ENCODE measurements at regions not wholly inside any gene's neighbourhood (a gene's known extent, or its start where the extent isn't known, plus 50 kb on each side); places are given as distances from the start of the nearest gene placed in this dataset.

- H3K9ac ChIP-seq (ENCODE audit: low read depth in 1 of 2, low read length in 2 of 2), result no peak overlapping the region
- peaks cover 0 to 2% of the 10 kb centered on the region in 2 donors for H3K27me3 ChIP-seq (ENCODE audit: control insufficient read depth in 2 of 2, insufficient read depth in 2 of 2, low read length in 2 of 2)
- no peaks in the 10 kb centered on the region for H3K36me3 ChIP-seq (ENCODE audit: control insufficient read depth in 2 of 2, insufficient read depth in 2 of 2, low read length in 2 of 2)
- H3K4me3 ChIP-seq (ENCODE audit: low read length in 2 of 2), result peak overlapping the region in 1 of 2 donors; percentile 71
- peaks cover 3 to 7% of the 10 kb centered on the region in 2 donors for H3K4me1 ChIP-seq (ENCODE audit: control insufficient read depth in 2 of 2, insufficient read depth in 2 of 2, low read length in 2 of 2)
- no peak overlapping the region for H3K27ac ChIP-seq (ENCODE audit: low read depth in 2 of 2, low read length in 2 of 2)
- H3K9me3 ChIP-seq (ENCODE audit: control insufficient read depth in 2 of 2, low read length in 2 of 2), result no peaks in the 10 kb centered on the region
These were observed 98.6 kb downstream of the INSIG2 start for GRCh38 chr2:118186858-118187254.

GRCh38 chr2:118186110-118186857, 98.0 kb downstream of the INSIG2 start:
- Histone ChIP-seq H3K9me3 (ENCODE audit: control insufficient read depth in 2 of 2, low read length in 2 of 2) (no peaks in the 10 kb centered on the region), H3K4me1 (ENCODE audit: control insufficient read depth in 2 of 2, insufficient read depth in 2 of 2, low read length in 2 of 2) (peaks cover 3 to 7% of the 10 kb centered on the region in 2 donors)

GRCh38 chr2:118185210-118186109, 97.2 kb downstream of the INSIG2 start:
- peak overlapping the region; percentile 64 to 73 for H3K9ac ChIP-seq (ENCODE audit: low read depth in 1 of 2, low read length in 2 of 2)
- peak overlapping the region; percentile 71 to 90 for H3K4me3 ChIP-seq (ENCODE audit: low read length in 2 of 2)
- H3K4me1 ChIP-seq (ENCODE audit: control insufficient read depth in 2 of 2, insufficient read depth in 2 of 2, low read length in 2 of 2), result peaks cover 3 to 7% of the 10 kb centered on the region in 2 donors
- peak overlapping the region; percentile 27 to 62 for H3K27ac ChIP-seq (ENCODE audit: low read depth in 2 of 2, low read length in 2 of 2)
- H3K36me3 ChIP-seq (ENCODE audit: control insufficient read depth in 2 of 2, insufficient read depth in 2 of 2, low read length in 2 of 2), result no peaks in the 10 kb centered on the region
- no peaks in the 10 kb centered on the region for H3K9me3 ChIP-seq (ENCODE audit: control insufficient read depth in 2 of 2, low read length in 2 of 2)
- peaks cover 0 to 2% of the 10 kb centered on the region in 2 donors for H3K27me3 ChIP-seq (ENCODE audit: control insufficient read depth in 2 of 2, insufficient read depth in 2 of 2, low read length in 2 of 2)

More at GRCh38 chr2:118186110-118186857, 98.0 kb downstream of the INSIG2 start:
- H3K9ac ChIP-seq (ENCODE audit: low read depth in 1 of 2, low read length in 2 of 2), result peak overlapping the region; percentile 64 to 73
- peak overlapping the region; percentile 32 to 62 for H3K27ac ChIP-seq (ENCODE audit: low read depth in 2 of 2, low read length in 2 of 2)
- H3K27me3 ChIP-seq (ENCODE audit: control insufficient read depth in 2 of 2, insufficient read depth in 2 of 2, low read length in 2 of 2), result peaks cover 0 to 2% of the 10 kb centered on the region in 2 donors
- H3K36me3 ChIP-seq (ENCODE audit: control insufficient read depth in 2 of 2, insufficient read depth in 2 of 2, low read length in 2 of 2), result no peaks in the 10 kb centered on the region
- H3K4me3 ChIP-seq (ENCODE audit: low read length in 2 of 2), result peak overlapping the region; percentile 71 to 90

DNA sequence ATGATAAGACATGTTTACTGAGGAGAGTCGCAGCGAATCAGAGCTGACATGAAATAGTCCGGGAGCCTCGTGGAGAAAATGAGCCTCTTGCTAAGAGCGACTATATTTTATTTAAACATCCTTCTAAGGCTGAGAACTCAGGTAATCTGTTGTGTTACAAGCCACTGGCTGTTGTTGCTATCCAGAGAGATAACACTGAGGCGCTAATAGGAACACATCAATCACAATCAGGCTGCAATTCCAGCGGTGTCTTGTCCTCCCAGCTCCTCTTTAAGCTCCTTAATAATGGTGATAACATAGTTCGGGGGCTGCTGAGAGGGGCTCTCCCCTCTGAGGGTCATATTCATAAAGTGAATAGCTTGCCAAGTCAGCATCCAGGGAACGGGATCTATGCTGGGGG, 95.1 kb downstream of the INSIG2 start:
- Histone ChIP-seq H3K36me3 (ENCODE audit: control insufficient read depth in 2 of 2, insufficient read depth in 2 of 2, low read length in 2 of 2) (no peaks in the 10 kb centered on the region), H3K9me3 (ENCODE audit: control insufficient read depth in 2 of 2, low read length in 2 of 2) (no peaks in the 10 kb centered on the region), H3K27me3 (ENCODE audit: control insufficient read depth in 2 of 2, insufficient read depth in 2 of 2, low read length in 2 of 2) (no peaks in the 10 kb centered on the region), H3K9ac (ENCODE audit: low read depth in 1 of 2, low read length in 2 of 2) (no peak overlapping the region), H3K4me3 (ENCODE audit: low read length in 2 of 2) (no peak overlapping the region), H3K4me1 (ENCODE audit: control insufficient read depth in 2 of 2, insufficient read depth in 2 of 2, low read length in 2 of 2) (peaks cover 3 to 7% of the 10 kb centered on the region in 2 donors), H3K27ac (ENCODE audit: low read depth in 2 of 2, low read length in 2 of 2) (no peak overlapping the region)

GRCh38 chr2:118179445-118179844, 91.2 kb downstream of the INSIG2 start:
- no peak overlapping the region for H3K9ac ChIP-seq (ENCODE audit: low read depth in 1 of 2, low read length in 2 of 2)
- no peaks in the 10 kb centered on the region for H3K4me1 ChIP-seq (ENCODE audit: control insufficient read depth in 2 of 2, insufficient read depth in 2 of 2, low read length in 2 of 2)
- H3K27me3 ChIP-seq (ENCODE audit: control insufficient read depth in 2 of 2, insufficient read depth in 2 of 2, low read length in 2 of 2), result no peaks in the 10 kb centered on the region
- no peak overlapping the region for H3K27ac ChIP-seq (ENCODE audit: low read depth in 2 of 2, low read length in 2 of 2)
- no peak overlapping the region for H3K4me3 ChIP-seq (ENCODE audit: low read length in 2 of 2)
- H3K9me3 ChIP-seq (ENCODE audit: control insufficient read depth in 2 of 2, low read length in 2 of 2), result no peaks in the 10 kb centered on the region
- no peaks in the 10 kb centered on the region for H3K36me3 ChIP-seq (ENCODE audit: control insufficient read depth in 2 of 2, insufficient read depth in 2 of 2, low read length in 2 of 2)

DNA sequence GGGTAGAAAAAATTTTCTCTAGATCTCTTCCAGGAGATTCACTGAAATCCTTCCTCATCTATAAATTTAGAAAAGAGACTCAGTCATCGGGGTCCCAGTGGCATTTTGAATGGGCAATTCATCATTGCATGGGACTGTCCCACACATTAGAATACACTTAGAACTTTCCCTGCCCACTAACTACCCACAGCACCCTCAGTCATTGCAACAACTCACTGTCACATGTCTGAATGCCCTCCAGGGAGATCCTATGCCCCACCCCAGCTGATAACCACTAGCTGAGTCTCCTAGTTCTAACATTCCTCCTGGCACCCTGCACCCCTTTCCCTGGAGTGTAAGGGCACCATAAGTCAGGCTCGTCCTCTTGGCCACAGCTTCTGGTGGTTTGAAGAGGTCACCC, 89.6 kb downstream of the INSIG2 start:
- Histone ChIP-seq H3K4me3 (ENCODE audit: low read length in 2 of 2) (no peak overlapping the region), H3K36me3 (ENCODE audit: control insufficient read depth in 2 of 2, insufficient read depth in 2 of 2, low read length in 2 of 2) (no peaks in the 10 kb centered on the region), H3K9me3 (ENCODE audit: control insufficient read depth in 2 of 2, low read length in 2 of 2) (no peaks in the 10 kb centered on the region), H3K27ac (ENCODE audit: low read depth in 2 of 2, low read length in 2 of 2) (no peak overlapping the region), H3K4me1 (ENCODE audit: control insufficient read depth in 2 of 2, insufficient read depth in 2 of 2, low read length in 2 of 2) (no peaks in the 10 kb centered on the region), H3K27me3 (ENCODE audit: control insufficient read depth in 2 of 2, insufficient read depth in 2 of 2, low read length in 2 of 2) (no peaks in the 10 kb centered on the region), H3K9ac (ENCODE audit: low read depth in 1 of 2, low read length in 2 of 2) (no peak overlapping the region)

DNA sequence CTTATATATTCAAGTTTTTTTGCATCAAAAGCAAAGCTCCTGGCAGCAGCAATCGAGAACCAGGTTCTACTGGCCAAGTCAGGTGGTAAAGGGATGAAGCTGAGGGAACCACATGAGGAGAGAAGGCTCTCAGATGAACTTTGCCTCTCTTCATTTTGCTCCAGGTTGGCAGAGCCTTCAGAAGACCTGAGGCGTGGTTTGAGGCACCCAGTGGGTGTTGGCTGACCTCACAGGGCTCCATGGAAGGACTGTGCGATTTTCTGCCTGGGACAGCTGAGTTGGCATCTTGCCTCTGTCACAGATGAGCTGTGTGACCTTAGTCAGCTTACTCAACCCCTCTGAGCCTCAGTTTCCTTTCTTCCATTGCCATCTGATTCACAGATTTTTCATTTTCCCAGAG, 89.0 kb downstream of the INSIG2 start:
- Histone ChIP-seq H3K27ac (ENCODE audit: low read depth in 2 of 2, low read length in 2 of 2) (no peak overlapping the region), H3K36me3 (ENCODE audit: control insufficient read depth in 2 of 2, insufficient read depth in 2 of 2, low read length in 2 of 2) (no peaks in the 10 kb centered on the region), H3K9me3 (ENCODE audit: control insufficient read depth in 2 of 2, low read length in 2 of 2) (no peaks in the 10 kb centered on the region), H3K27me3 (ENCODE audit: control insufficient read depth in 2 of 2, insufficient read depth in 2 of 2, low read length in 2 of 2) (no peaks in the 10 kb centered on the region), H3K4me3 (ENCODE audit: low read length in 2 of 2) (no peak overlapping the region), H3K9ac (ENCODE audit: low read depth in 1 of 2, low read length in 2 of 2) (no peak overlapping the region), H3K4me1 (ENCODE audit: control insufficient read depth in 2 of 2, insufficient read depth in 2 of 2, low read length in 2 of 2) (no peaks in the 10 kb centered on the region)

GRCh38 chr2:118176601-118177000, 88.3 kb downstream of the INSIG2 start:
- Histone ChIP-seq H3K9me3 (ENCODE audit: control insufficient read depth in 2 of 2, low read length in 2 of 2) (no peaks in the 10 kb centered on the region), H3K36me3 (ENCODE audit: control insufficient read depth in 2 of 2, insufficient read depth in 2 of 2, low read length in 2 of 2) (no peaks in the 10 kb centered on the region), H3K4me3 (ENCODE audit: low read length in 2 of 2) (no peak overlapping the region), H3K27me3 (ENCODE audit: control insufficient read depth in 2 of 2, insufficient read depth in 2 of 2, low read length in 2 of 2) (no peaks in the 10 kb centered on the region), H3K27ac (ENCODE audit: low read depth in 2 of 2, low read length in 2 of 2) (no peak overlapping the region), H3K9ac (ENCODE audit: low read depth in 1 of 2, low read length in 2 of 2) (no peak overlapping the region), H3K4me1 (ENCODE audit: control insufficient read depth in 2 of 2, insufficient read depth in 2 of 2, low read length in 2 of 2) (no peaks in the 10 kb centered on the region)

DNA sequence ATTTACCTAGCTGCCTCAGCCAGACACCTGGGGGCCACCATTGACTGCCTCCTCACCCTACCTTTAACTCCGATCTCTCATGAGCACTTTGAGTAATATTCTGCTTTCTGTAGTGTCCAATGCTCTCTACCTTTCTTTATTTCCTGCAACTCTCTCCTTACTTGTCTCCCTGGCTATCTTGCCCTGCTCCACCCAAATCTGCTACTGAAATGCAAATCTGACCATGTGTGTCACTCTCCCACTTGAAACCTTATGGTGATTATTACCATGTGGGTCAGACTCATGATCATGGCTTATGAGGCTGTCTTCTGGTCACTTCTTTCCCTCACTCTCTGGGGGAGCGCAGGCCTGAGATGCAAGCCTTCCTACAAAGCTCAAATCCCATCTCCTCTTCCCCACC, 83.3 kb downstream of the INSIG2 start:
- Histone ChIP-seq H3K36me3 (ENCODE audit: control insufficient read depth in 2 of 2, insufficient read depth in 2 of 2, low read length in 2 of 2) (no peaks in the 10 kb centered on the region), H3K9me3 (ENCODE audit: control insufficient read depth in 2 of 2, low read length in 2 of 2) (no peaks in the 10 kb centered on the region), H3K4me1 (ENCODE audit: control insufficient read depth in 2 of 2, insufficient read depth in 2 of 2, low read length in 2 of 2) (no peaks in the 10 kb centered on the region), H3K27ac (ENCODE audit: low read depth in 2 of 2, low read length in 2 of 2) (no peak overlapping the region), H3K9ac (ENCODE audit: low read depth in 1 of 2, low read length in 2 of 2) (no peak overlapping the region), H3K4me3 (ENCODE audit: low read length in 2 of 2) (no peak overlapping the region), H3K27me3 (ENCODE audit: control insufficient read depth in 2 of 2, insufficient read depth in 2 of 2, low read length in 2 of 2) (peaks cover 0 to 1% of the 10 kb centered on the region in 2 donors)

GRCh38 chr2:118169359-118170005, 81.2 kb downstream of the INSIG2 start:
- no peak overlapping the region for H3K9ac ChIP-seq (ENCODE audit: low read depth in 1 of 2, low read length in 2 of 2)
- no peak overlapping the region for H3K4me3 ChIP-seq (ENCODE audit: low read length in 2 of 2)
- no peaks in the 10 kb centered on the region for H3K9me3 ChIP-seq (ENCODE audit: control insufficient read depth in 2 of 2, low read length in 2 of 2)
- H3K27me3 ChIP-seq (ENCODE audit: control insufficient read depth in 2 of 2, insufficient read depth in 2 of 2, low read length in 2 of 2), result peaks cover 0 to 1% of the 10 kb centered on the region in 2 donors
- no peaks in the 10 kb centered on the region for H3K4me1 ChIP-seq (ENCODE audit: control insufficient read depth in 2 of 2, insufficient read depth in 2 of 2, low read length in 2 of 2)
- no peaks in the 10 kb centered on the region for H3K36me3 ChIP-seq (ENCODE audit: control insufficient read depth in 2 of 2, insufficient read depth in 2 of 2, low read length in 2 of 2)
- no peak overlapping the region for H3K27ac ChIP-seq (ENCODE audit: low read depth in 2 of 2, low read length in 2 of 2)
